ENCODE measurements at regions not wholly inside any gene's neighbourhood (a gene's known extent, or its start where the extent isn't known, plus 50 kb on each side); places are given as distances from the start of the nearest gene placed in this dataset.

DNA sequence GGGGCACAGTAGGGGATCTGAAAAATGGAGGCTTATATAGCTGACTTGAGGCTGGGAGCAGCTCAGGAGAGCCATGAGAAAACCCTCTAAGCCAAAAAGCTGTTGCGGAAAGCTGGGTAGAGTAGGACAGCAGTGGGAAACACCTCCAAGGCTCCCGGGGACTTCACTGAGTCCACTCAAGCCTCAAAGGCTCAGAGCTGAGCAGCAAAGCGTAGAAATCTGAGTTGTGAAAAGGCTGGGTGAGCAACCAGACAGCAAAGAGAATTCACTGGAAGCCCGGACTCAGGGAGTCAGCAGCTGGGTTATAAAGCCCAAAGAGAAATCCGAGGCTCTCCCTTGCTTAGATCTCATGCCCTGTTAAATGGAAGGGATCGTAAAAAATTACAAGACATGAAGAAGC is 905.0 kb downstream of the EFNB2 start:
- TF ChIP-seq FOS (IDR thresholded peaks at IDR 0.05; ENCODE audit: low read depth, low read length), result no peak
- TF ChIP-seq, protein P1, sequence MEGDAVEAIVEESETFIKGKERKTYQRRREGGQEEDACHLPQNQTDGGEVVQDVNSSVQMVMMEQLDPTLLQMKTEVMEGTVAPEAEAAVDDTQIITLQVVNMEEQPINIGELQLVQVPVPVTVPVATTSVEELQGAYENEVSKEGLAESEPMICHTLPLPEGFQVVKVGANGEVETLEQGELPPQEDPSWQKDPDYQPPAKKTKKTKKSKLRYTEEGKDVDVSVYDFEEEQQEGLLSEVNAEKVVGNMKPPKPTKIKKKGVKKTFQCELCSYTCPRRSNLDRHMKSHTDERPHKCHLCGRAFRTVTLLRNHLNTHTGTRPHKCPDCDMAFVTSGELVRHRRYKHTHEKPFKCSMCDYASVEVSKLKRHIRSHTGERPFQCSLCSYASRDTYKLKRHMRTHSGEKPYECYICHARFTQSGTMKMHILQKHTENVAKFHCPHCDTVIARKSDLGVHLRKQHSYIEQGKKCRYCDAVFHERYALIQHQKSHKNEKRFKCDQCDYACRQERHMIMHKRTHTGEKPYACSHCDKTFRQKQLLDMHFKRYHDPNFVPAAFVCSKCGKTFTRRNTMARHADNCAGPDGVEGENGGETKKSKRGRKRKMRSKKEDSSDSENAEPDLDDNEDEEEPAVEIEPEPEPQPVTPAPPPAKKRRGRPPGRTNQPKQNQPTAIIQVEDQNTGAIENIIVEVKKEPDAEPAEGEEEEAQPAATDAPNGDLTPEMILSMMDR (conservative IDR thresholded peaks at IDR 0.05; ENCODE audit: low read depth, low read length), result no peak
- TF ChIP-seq, protein P2, sequence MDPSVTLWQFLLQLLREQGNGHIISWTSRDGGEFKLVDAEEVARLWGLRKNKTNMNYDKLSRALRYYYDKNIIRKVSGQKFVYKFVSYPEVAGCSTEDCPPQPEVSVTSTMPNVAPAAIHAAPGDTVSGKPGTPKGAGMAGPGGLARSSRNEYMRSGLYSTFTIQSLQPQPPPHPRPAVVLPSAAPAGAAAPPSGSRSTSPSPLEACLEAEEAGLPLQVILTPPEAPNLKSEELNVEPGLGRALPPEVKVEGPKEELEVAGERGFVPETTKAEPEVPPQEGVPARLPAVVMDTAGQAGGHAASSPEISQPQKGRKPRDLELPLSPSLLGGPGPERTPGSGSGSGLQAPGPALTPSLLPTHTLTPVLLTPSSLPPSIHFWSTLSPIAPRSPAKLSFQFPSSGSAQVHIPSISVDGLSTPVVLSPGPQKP (IDR thresholded peaks at IDR 0.05; ENCODE audit: borderline replicate concordance, low read depth, low read length), result no peak
- no peak for TF ChIP-seq CHD1 (IDR thresholded peaks at IDR 0.05; ENCODE audit: low read depth, low read length)
- TF ChIP-seq MXI1 (IDR thresholded peaks at IDR 0.05; ENCODE audit: borderline replicate concordance, low read depth, low read length), result no peak
- TF ChIP-seq POLR2A (IDR thresholded peaks at IDR 0.05; ENCODE audit: low read depth, low read length), result no peak
- TF ChIP-seq, protein P3, sequence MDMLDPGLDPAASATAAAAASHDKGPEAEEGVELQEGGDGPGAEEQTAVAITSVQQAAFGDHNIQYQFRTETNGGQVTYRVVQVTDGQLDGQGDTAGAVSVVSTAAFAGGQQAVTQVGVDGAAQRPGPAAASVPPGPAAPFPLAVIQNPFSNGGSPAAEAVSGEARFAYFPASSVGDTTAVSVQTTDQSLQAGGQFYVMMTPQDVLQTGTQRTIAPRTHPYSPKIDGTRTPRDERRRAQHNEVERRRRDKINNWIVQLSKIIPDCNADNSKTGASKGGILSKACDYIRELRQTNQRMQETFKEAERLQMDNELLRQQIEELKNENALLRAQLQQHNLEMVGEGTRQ (IDR thresholded peaks at IDR 0.05; ENCODE audit: low read depth, low read length), result no peak
- TF ChIP-seq RAD21 (IDR thresholded peaks at IDR 0.05; ENCODE audit: low read length), result no peak
- TF ChIP-seq RFX5 (IDR thresholded peaks at IDR 0.05; ENCODE audit: low read depth, low read length), result no peak
- TF ChIP-seq MAFK (IDR thresholded peaks at IDR 0.05; ENCODE audit: low read depth, low read length), result no peak
- no peak for TF ChIP-seq BHLHE40 (IDR thresholded peaks at IDR 0.05; ENCODE audit: low read depth, low read length)

Measured in IMR-90 (cell line).